H1 (cell line): ENCODE measurements at regions not wholly inside any gene's neighbourhood (a gene's known extent, or its start where the extent isn't known, plus 50 kb on each side); places are given as distances from the start of the nearest gene placed in this dataset.

Source experiments
- CTCF ChIA-PET: fragments of 300-600 bp; sonication (Branson Sonifier 250); formaldehyde crosslinking; loops from one replicate; lab custom pipeline; 2021; ENCODE audit not compliant: partially characterized antibody; lab: Charles Lee
- POLR2A ChIA-PET: fragments of 300-600 bp; sonication (Branson Sonifier 250); formaldehyde crosslinking; loops from one replicate; lab custom pipeline; 2021; ENCODE audit warnings: inconsistent platforms; ENCODE audit not compliant: partially characterized antibody; lab: Charles Lee
- DNase-seq, 2 experiments: peaks; one replicate each; pipeline versions ENCODE4 v3.0.0 to v3.0.0-alpha.2; 2010 to 2022; ENCODE audit warnings: low spot score in 2 of 2, low read depth in 1 of 2, mixed read lengths in 1 of 2
- FAIRE-seq: peaks from 2 replicates; lab custom pipeline; 2011; peaks lifted over from hg19 to GRCh38; lab: Jason Lieb, UNC
- H2AFZ ChIP-seq: 2 replicates; pipeline ENCODE4 v1.8.1; 2012; ENCODE audit warnings: low read length, inconsistent platforms
- H2AK5ac ChIP-seq: 2 replicates; pipeline ENCODE4 v1.6.1; 2013; ENCODE audit warnings: low read depth, low read length
- H2BK120ac ChIP-seq: replicated peaks from 2 replicates; pipeline ENCODE3; 2013; ENCODE audit warnings: low read depth, low read length, inconsistent platforms
- H2BK12ac ChIP-seq: 2 replicates; pipeline ENCODE4 v1.6.1; 2013; ENCODE audit warnings: low read depth, low read length
- H2BK15ac ChIP-seq: 2 replicates; pipeline ENCODE4 v1.6.1; 2013; ENCODE audit warnings: low read length
- H2BK20ac ChIP-seq: 2 replicates; pipeline ENCODE4 v1.6.1; 2013; ENCODE audit warnings: low read length
- H2BK5ac ChIP-seq: 2 replicates; pipeline ENCODE4 v1.6.1; 2013; ENCODE audit warnings: low read depth, low read length
- H3K14ac ChIP-seq: 2 replicates; pipeline ENCODE4 v1.6.1; 2013; ENCODE audit warnings: inconsistent platforms; ENCODE audit not compliant: insufficient read length
- H3K18ac ChIP-seq: 2 replicates; pipeline ENCODE4 v1.6.1; 2013; ENCODE audit warnings: low read length; ENCODE audit errors: extremely low read depth
- H3K23ac ChIP-seq: 2 replicates; pipeline ENCODE4 v1.6.1; 2013; ENCODE audit warnings: inconsistent platforms; ENCODE audit not compliant: insufficient read length
- H3K23me2 ChIP-seq: 2 replicates; pipeline ENCODE4 v1.6.1; 2013; ENCODE audit warnings: low read depth, low read length
- H3K27ac ChIP-seq: 2 replicates; pipeline ENCODE4 v1.6.1; 2011; ENCODE audit warnings: low read depth, low read length, inconsistent platforms
- H3K27me3 ChIP-seq, 4 experiments: replicated peaks in 1 of 4; 1 replicate in 1 of 4; 2 replicates in 3 of 4; pipeline versions ENCODE4 v1.6.1 to v1.8.1; 2011 to 2013; ENCODE audit warnings: low read length in 3 of 4, mild to moderate bottlenecking in 3 of 4, inconsistent platforms in 2 of 4, mixed read lengths in 2 of 4, moderate library complexity in 1 of 4; ENCODE audit not compliant: control insufficient read depth in 3 of 4, insufficient read depth in 3 of 4; ENCODE audit errors: extremely low read depth in 1 of 4
- H3K36me3 ChIP-seq, 4 experiments: 2 replicates each; pipeline versions ENCODE4 v1.6.1 to v1.8.1; 2011 to 2013; ENCODE audit warnings: mild to moderate bottlenecking in 4 of 4, low read length in 3 of 4, moderate library complexity in 2 of 4, control low read depth in 1 of 4, inconsistent platforms in 1 of 4; ENCODE audit not compliant: insufficient read depth in 4 of 4, control insufficient read depth in 2 of 4
- H3K4ac ChIP-seq: replicated peaks from 2 replicates; pipeline ENCODE3; 2013; ENCODE audit warnings: low read length, low read depth, mixed read lengths, inconsistent platforms; ENCODE audit not compliant: insufficient read length
- H3K4me1 ChIP-seq, 4 experiments: replicated peaks in 1 of 4; 1 replicate in 1 of 4; 2 replicates in 3 of 4; pipeline versions ENCODE4 v1.6.1 to v1.8.1; 2011 to 2013; ENCODE audit warnings: low read length in 3 of 4, inconsistent platforms in 2 of 4, mixed read lengths in 1 of 4; ENCODE audit not compliant: insufficient read depth in 4 of 4, control insufficient read depth in 3 of 4
- H3K4me2 ChIP-seq, 2 experiments: 2 replicates each; pipeline versions ENCODE4 v1.6.1 to v1.8.1; 2011 to 2013; ENCODE audit warnings: low read depth in 2 of 2, low read length in 2 of 2, control low read depth in 1 of 2, inconsistent platforms in 1 of 2, mild to moderate bottlenecking in 1 of 2; ENCODE audit not compliant: insufficient read depth in 1 of 2
- H3K4me3 ChIP-seq, 4 experiments: fragments of 200-600, 300-600 bp in 1 of 4; sonication (generic), shearing (Covaris generic), sonication (Bioruptor Twin) in 1 of 4; 2 replicates each; pipeline versions ENCODE4 v1.5.1 to v1.8.1; 2011 to 2016; ENCODE audit warnings: low read length in 4 of 4, low read depth in 3 of 4, control low read depth in 2 of 4, inconsistent platforms in 2 of 4, mild to moderate bottlenecking in 2 of 4, mixed read lengths in 1 of 4, moderate library complexity in 1 of 4; ENCODE audit not compliant: insufficient read depth in 2 of 4; ENCODE audit errors: extremely low read depth in 1 of 4
- H3K56ac ChIP-seq: replicated peaks from 2 replicates; pipeline ENCODE3; 2013; ENCODE audit warnings: low read depth, mild to moderate bottlenecking, mixed read lengths, low read length, inconsistent platforms; ENCODE audit not compliant: insufficient read length
- H3K79me1 ChIP-seq: 2 replicates; pipeline ENCODE4 v1.6.1; 2013; ENCODE audit warnings: low read depth, low read length, control low read depth
- H3K79me2 ChIP-seq, 2 experiments: 2 replicates each; pipeline versions ENCODE4 v1.6.1 to v1.8.1; 2012 to 2013; ENCODE audit warnings: low read length in 2 of 2, mild to moderate bottlenecking in 2 of 2, inconsistent platforms in 1 of 2; ENCODE audit not compliant: insufficient read depth in 2 of 2, control insufficient read depth in 1 of 2
- H3K9ac ChIP-seq, 4 experiments: replicated peaks in 1 of 4; 1 replicate in 1 of 4; 2 replicates in 3 of 4; pipeline versions ENCODE4 v1.6.1 to v1.8.1; 2011 to 2013; ENCODE audit warnings: low read depth in 3 of 4, low read length in 3 of 4, control low read depth in 2 of 4, mild to moderate bottlenecking in 2 of 4, moderate library complexity in 2 of 4, inconsistent platforms in 1 of 4; ENCODE audit errors: extremely low read depth in 1 of 4
- H3K9me3 ChIP-seq, 2 experiments: 2 replicates each; pipeline versions ENCODE4 v1.6.1 to v1.8.1; 2012 to 2013; ENCODE audit warnings: mild to moderate bottlenecking in 2 of 2, moderate library complexity in 2 of 2, control low read depth in 1 of 2, inconsistent platforms in 1 of 2, low read depth in 1 of 2, low read length in 1 of 2, mixed read lengths in 1 of 2; ENCODE audit not compliant: insufficient read depth in 2 of 2
- H4K20me1 ChIP-seq, 2 experiments: replicated peaks in 1 of 2; 2 replicates each; pipeline versions ENCODE3 to v1.8.1; 2011 to 2013; ENCODE audit warnings: inconsistent platforms in 2 of 2, low read length in 2 of 2, mild to moderate bottlenecking in 1 of 2; ENCODE audit not compliant: insufficient read depth in 2 of 2, control insufficient read depth in 1 of 2
- H4K5ac ChIP-seq: 2 replicates; pipeline ENCODE4 v1.6.1; 2013; ENCODE audit warnings: low read length, low read depth, mixed read lengths, inconsistent platforms; ENCODE audit not compliant: insufficient read length
- H4K8ac ChIP-seq: 2 replicates; pipeline ENCODE4 v1.8.0; 2013; ENCODE audit warnings: mild to moderate bottlenecking, moderate library complexity, low read length, inconsistent platforms; ENCODE audit not compliant: insufficient read depth; ENCODE audit errors: extremely low read depth
- H4K91ac ChIP-seq: replicated peaks from 2 replicates; pipeline ENCODE3; 2013; ENCODE audit warnings: low read length, mixed read lengths, inconsistent platforms; ENCODE audit not compliant: insufficient read length
- BACH1 ChIP-seq: IDR thresholded peaks from 2 replicates; pipeline ENCODE4 v1.6.1; 2012; ENCODE audit warnings: low read length, improper control_type of control experiment
- CHD1 ChIP-seq: IDR thresholded peaks from 2 replicates; pipeline ENCODE4 v1.6.1; 2012; ENCODE audit warnings: low read depth, low read length, improper control_type of control experiment
- GTF2F1 ChIP-seq: IDR thresholded peaks from 2 replicates; pipeline ENCODE4 v1.6.1; 2012; ENCODE audit warnings: low read depth, low read length, improper control_type of control experiment, borderline replicate concordance
- SP1 ChIP-seq: IDR thresholded peaks from 2 replicates; pipeline ENCODE4 v1.6.1; 2011; ENCODE audit warnings: low read depth, low read length
- USF2 ChIP-seq: IDR thresholded peaks from 2 replicates; pipeline ENCODE4 v1.6.1; 2011; ENCODE audit warnings: low read length, improper control_type of control experiment
- WGBS, 2 experiments: shearing (Covaris generic) in 1 of 2; methylation state at CpG; one replicate each; pipeline versions ENCODE4 v1.1.6 to v1.1.7; 2013 to 2015; ENCODE audit warnings: low lambda C conversion rate in 2 of 2, mixed read lengths in 2 of 2, inconsistent platforms in 1 of 2, low coverage in 1 of 2, missing lambda C conversion rate in 1 of 2; ENCODE audit not compliant: insufficient replicate concordance in 2 of 2, insufficient coverage in 1 of 2, insufficient read length in 1 of 2; ENCODE audit errors: extremely low coverage in 1 of 2, missing lambda C conversion rate in 1 of 2; 5-methylcytosine and 5-hydroxymethylcytosine counted together

GRCh38 chr3:153856932-153857331 is 264.3 kb upstream of the ARHGEF26 start:
- no peak overlapping the region for H4K91ac ChIP-seq
- FAIRE-seq: no peak
- WGBS, 2 experiments: 78% methylated on average over 1 of the region's 1 CpG; no CpG with 5 or more reads in 1 of the 2 experiments

More at GRCh38 chr3:153856932-153857331, 264.3 kb upstream of the ARHGEF26 start:
- no peak overlapping the region for H3K4me2 ChIP-seq
- no peaks in the 10 kb centered on the region for H3K27me3 ChIP-seq
- H2BK20ac ChIP-seq: no peak overlapping the region
- peaks cover 0 to 8% (median 4%) of the 10 kb centered on the region in 4 experiments; a peak in 3 of 7 replicates for H3K4me1 ChIP-seq
- H2BK12ac ChIP-seq: no peak overlapping the region
- no peak overlapping the region for H2AFZ ChIP-seq
- H2BK5ac ChIP-seq: no peak overlapping the region
- no peaks in the 10 kb centered on the region for H3K9me3 ChIP-seq
- no peak overlapping the region for H3K27ac ChIP-seq
- H3K4me3 ChIP-seq: no peak overlapping the region
- no peak overlapping the region for H2BK15ac ChIP-seq
- no peaks in the 10 kb centered on the region for H3K79me2 ChIP-seq
- H4K8ac ChIP-seq: no peak overlapping the region
- H3K56ac ChIP-seq: no peak overlapping the region
- H3K36me3 ChIP-seq: no peaks in the 10 kb centered on the region
- CTCF ChIA-PET: interaction anchor here (0.6 to 1.8 kb wide), 2 partner anchors 11 to 692 kb away, joined by 3 to 5 read pairs; no protein-coding TSS in a partner anchor
- no peak overlapping the region for H3K18ac ChIP-seq
- no peaks in the 10 kb centered on the region for H4K20me1 ChIP-seq
- no peak overlapping the region for H3K4ac ChIP-seq
- no peaks in the 10 kb centered on the region for H3K79me1 ChIP-seq
- H3K23ac ChIP-seq: no peak overlapping the region
- TF ChIP-seq USF2 (no peak), BACH1 (no peak), SP1 (0 out of 2 replicates have a peak, but pooled peaks have one; percentile 36), GTF2F1 (no peak), CHD1 (no peak)
- TF ChIP-seq, all 59 proteins: peak for 1
- Histone ChIP-seq H2BK120ac (no peak overlapping the region), H3K23me2 (no peaks in the 10 kb centered on the region), H2AK5ac (no peak overlapping the region), H3K9ac (no peak overlapping the region), H4K5ac (no peak overlapping the region), H3K14ac (no peak overlapping the region)
- DNase-seq: no peak
- POLR2A ChIA-PET: no interaction called here
